ENCODE measurements at regions not wholly inside any gene's neighbourhood (a gene's known extent, or its start where the extent isn't known, plus 50 kb on each side); places are given as distances from the start of the nearest gene placed in this dataset.

GRCh38 chr13:27679396-27679795 lies 57.7 kb downstream of the POLR1D start:
- TF ChIP-seq CTCF (IDR thresholded peaks at IDR 0.05) (no peak), POLR2AphosphoS5 (IDR thresholded peaks at IDR 0.05) (no peak)
